ENCODE measurements at regions not wholly inside any gene's neighbourhood (a gene's known extent, or its start where the extent isn't known, plus 50 kb on each side); places are given as distances from the start of the nearest gene placed in this dataset.

- no peak overlapping the region for H3K4me3 Mint-ChIP-seq
- no peaks in the 10 kb centered on the region for H3K36me3 ChIP-seq (ENCODE audit: insufficient read depth)
- no peak overlapping the region for H3K4me3 ChIP-seq
- peaks cover 2% of the 10 kb centered on the region for H3K27me3 Mint-ChIP-seq (ENCODE audit: insufficient read depth, low read depth, poor library complexity)
- TF ChIP-seq, protein P1, sequence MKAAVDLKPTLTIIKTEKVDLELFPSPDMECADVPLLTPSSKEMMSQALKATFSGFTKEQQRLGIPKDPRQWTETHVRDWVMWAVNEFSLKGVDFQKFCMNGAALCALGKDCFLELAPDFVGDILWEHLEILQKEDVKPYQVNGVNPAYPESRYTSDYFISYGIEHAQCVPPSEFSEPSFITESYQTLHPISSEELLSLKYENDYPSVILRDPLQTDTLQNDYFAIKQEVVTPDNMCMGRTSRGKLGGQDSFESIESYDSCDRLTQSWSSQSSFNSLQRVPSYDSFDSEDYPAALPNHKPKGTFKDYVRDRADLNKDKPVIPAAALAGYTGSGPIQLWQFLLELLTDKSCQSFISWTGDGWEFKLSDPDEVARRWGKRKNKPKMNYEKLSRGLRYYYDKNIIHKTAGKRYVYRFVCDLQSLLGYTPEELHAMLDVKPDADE (IDR thresholded peaks at IDR 0.05) = no peak
- TF ChIP-seq ZNF331 (CRISPR knock-in tag; IDR thresholded peaks at IDR 0.05; ENCODE audit: low read depth) (no peak), NANOG (IDR thresholded peaks at IDR 0.05; ENCODE audit: borderline replicate concordance) (no peak)
- H3K36me3 Mint-ChIP-seq (ENCODE audit: low read depth) = no peaks in the 10 kb centered on the region
- H3K9me3 Mint-ChIP-seq = no peaks in the 10 kb centered on the region
- no peak overlapping the region for H3K27ac ChIP-seq (ENCODE audit: low read depth)
- H3K4me2 ChIP-seq = no peak overlapping the region
- H2AFZ ChIP-seq = no peak overlapping the region
- H3K4me1 Mint-ChIP-seq = peaks cover 16% of the 10 kb centered on the region; the same call in 2 of the 3 replicates
- H3K27ac Mint-ChIP-seq = no peak overlapping the region
- peaks cover 11% of the 10 kb centered on the region for H3K4me1 ChIP-seq (ENCODE audit: insufficient read depth)
- no peaks in the 10 kb centered on the region for H4K20me1 ChIP-seq (replicated peaks; ENCODE audit: insufficient read depth)
- no peaks in the 10 kb centered on the region for H3K79me2 ChIP-seq (replicated peaks; ENCODE audit: insufficient read depth)
- H3F3A ChIP-seq (replicated peaks; ENCODE audit: low read depth) = no peaks in the 10 kb centered on the region
- 0 out of 2 replicates have a peak, but pooled peaks cover 5% of the 10 kb centered on the region for H3K9me2 ChIP-seq (ENCODE audit: insufficient read depth)
- DNase-seq (ENCODE audit: low spot score) = no peak
- H3K27me3 ChIP-seq (ENCODE audit: insufficient read depth) = no peaks in the 10 kb centered on the region
- no peak for ATAC-seq
These were observed 253.2 kb downstream of the INHBA start for GRCh38 chr7:41449694-41450093.

- Mint-ChIP-seq H3K36me3 (ENCODE audit: low read depth) (no peaks in the 10 kb centered on the region), H3K27ac (no peak overlapping the region), H3K9me3 (no peaks in the 10 kb centered on the region), H3K4me3 (no peak overlapping the region), H3K4me1 (peaks cover 16% of the 10 kb centered on the region; the same call in 2 of the 3 replicates), H3K27me3 (ENCODE audit: insufficient read depth, low read depth, poor library complexity) (peaks cover 2% of the 10 kb centered on the region)
- ATAC-seq = no peak
- no peaks in the 10 kb centered on the region for H3F3A ChIP-seq (replicated peaks; ENCODE audit: low read depth)
- H2AFZ ChIP-seq = no peak overlapping the region
- no peaks in the 10 kb centered on the region for H3K36me3 ChIP-seq (ENCODE audit: insufficient read depth)
- no peak for DNase-seq (ENCODE audit: low spot score)
- H3K4me2 ChIP-seq = no peak overlapping the region
- TF ChIP-seq, protein P2, sequence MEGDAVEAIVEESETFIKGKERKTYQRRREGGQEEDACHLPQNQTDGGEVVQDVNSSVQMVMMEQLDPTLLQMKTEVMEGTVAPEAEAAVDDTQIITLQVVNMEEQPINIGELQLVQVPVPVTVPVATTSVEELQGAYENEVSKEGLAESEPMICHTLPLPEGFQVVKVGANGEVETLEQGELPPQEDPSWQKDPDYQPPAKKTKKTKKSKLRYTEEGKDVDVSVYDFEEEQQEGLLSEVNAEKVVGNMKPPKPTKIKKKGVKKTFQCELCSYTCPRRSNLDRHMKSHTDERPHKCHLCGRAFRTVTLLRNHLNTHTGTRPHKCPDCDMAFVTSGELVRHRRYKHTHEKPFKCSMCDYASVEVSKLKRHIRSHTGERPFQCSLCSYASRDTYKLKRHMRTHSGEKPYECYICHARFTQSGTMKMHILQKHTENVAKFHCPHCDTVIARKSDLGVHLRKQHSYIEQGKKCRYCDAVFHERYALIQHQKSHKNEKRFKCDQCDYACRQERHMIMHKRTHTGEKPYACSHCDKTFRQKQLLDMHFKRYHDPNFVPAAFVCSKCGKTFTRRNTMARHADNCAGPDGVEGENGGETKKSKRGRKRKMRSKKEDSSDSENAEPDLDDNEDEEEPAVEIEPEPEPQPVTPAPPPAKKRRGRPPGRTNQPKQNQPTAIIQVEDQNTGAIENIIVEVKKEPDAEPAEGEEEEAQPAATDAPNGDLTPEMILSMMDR (conservative IDR thresholded peaks at IDR 0.05; ENCODE audit: low read depth in 2 of 2) = no peak
- no peak for TF ChIP-seq EZH2 (IDR thresholded peaks at IDR 0.05; ENCODE audit: low read depth, unreplicated experiment)
- TF ChIP-seq JUNB (IDR thresholded peaks at IDR 0.05; ENCODE audit: unreplicated experiment) = no peak
- TF ChIP-seq NANOG (IDR thresholded peaks at IDR 0.05; ENCODE audit: borderline replicate concordance) = no peak
- TF ChIP-seq STAT1 (IDR thresholded peaks at IDR 0.05; ENCODE audit: unreplicated experiment) = no peak
- TF ChIP-seq, protein P3, sequence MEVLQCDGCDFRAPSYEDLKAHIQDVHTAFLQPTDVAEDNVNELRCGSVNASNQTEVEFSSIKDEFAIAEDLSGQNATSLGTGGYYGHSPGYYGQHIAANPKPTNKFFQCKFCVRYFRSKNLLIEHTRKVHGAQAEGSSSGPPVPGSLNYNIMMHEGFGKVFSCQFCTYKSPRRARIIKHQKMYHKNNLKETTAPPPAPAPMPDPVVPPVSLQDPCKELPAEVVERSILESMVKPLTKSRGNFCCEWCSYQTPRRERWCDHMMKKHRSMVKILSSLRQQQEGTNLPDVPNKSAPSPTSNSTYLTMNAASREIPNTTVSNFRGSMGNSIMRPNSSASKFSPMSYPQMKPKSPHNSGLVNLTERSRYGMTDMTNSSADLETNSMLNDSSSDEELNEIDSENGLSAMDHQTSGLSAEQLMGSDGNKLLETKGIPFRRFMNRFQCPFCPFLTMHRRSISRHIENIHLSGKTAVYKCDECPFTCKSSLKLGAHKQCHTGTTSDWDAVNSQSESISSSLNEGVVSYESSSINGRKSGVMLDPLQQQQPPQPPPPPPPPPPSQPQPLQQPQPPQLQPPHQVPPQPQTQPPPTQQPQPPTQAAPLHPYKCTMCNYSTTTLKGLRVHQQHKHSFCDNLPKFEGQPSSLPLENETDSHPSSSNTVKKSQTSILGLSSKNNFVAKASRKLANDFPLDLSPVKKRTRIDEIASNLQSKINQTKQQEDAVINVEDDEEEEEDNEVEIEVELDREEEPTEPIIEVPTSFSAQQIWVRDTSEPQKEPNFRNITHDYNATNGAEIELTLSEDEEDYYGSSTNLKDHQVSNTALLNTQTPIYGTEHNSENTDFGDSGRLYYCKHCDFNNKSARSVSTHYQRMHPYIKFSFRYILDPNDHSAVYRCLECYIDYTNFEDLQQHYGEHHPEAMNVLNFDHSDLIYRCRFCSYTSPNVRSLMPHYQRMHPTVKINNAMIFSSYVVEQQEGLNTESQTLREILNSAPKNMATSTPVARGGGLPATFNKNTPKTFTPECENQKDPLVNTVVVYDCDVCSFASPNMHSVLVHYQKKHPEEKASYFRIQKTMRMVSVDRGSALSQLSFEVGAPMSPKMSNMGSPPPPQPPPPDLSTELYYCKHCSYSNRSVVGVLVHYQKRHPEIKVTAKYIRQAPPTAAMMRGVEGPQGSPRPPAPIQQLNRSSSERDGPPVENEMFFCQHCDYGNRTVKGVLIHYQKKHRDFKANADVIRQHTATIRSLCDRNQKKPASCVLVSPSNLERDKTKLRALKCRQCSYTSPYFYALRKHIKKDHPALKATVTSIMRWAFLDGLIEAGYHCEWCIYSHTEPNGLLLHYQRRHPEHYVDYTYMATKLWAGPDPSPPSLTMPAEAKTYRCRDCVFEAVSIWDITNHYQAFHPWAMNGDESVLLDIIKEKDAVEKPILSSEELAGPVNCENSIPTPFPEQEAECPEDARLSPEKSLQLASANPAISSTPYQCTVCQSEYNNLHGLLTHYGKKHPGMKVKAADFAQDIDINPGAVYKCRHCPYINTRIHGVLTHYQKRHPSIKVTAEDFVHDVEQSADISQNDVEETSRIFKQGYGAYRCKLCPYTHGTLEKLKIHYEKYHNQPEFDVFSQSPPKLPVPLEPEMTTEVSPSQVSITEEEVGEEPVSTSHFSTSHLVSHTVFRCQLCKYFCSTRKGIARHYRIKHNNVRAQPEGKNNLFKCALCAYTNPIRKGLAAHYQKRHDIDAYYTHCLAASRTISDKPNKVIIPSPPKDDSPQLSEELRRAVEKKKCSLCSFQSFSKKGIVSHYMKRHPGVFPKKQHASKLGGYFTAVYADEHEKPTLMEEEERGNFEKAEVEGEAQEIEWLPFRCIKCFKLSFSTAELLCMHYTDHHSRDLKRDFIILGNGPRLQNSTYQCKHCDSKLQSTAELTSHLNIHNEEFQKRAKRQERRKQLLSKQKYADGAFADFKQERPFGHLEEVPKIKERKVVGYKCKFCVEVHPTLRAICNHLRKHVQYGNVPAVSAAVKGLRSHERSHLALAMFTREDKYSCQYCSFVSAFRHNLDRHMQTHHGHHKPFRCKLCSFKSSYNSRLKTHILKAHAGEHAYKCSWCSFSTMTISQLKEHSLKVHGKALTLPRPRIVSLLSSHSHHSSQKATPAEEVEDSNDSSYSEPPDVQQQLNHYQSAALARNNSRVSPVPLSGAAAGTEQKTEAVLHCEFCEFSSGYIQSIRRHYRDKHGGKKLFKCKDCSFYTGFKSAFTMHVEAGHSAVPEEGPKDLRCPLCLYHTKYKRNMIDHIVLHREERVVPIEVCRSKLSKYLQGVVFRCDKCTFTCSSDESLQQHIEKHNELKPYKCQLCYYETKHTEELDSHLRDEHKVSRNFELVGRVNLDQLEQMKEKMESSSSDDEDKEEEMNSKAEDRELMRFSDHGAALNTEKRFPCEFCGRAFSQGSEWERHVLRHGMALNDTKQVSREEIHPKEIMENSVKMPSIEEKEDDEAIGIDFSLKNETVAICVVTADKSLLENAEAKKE (CRISPR knock-in tag; IDR thresholded peaks at IDR 0.05) = no peak
- TF ChIP-seq, protein P1 (IDR thresholded peaks at IDR 0.05) = no peak
- TF ChIP-seq EZH2phosphoT487 (IDR thresholded peaks at IDR 0.05; ENCODE audit: unreplicated experiment) = no peak
- no peak for TF ChIP-seq ZNF331 (CRISPR knock-in tag; IDR thresholded peaks at IDR 0.05; ENCODE audit: low read depth)
- no peak for TF ChIP-seq ZNF114 (CRISPR knock-in tag; IDR thresholded peaks at IDR 0.05)
- no peak for TF ChIP-seq CREB1 (CRISPR knock-in tag; IDR thresholded peaks at IDR 0.05; ENCODE audit: low read depth)
- no peak for TF ChIP-seq POLR2AphosphoS5 (IDR thresholded peaks at IDR 0.05; ENCODE audit: low read depth)
- H4K20me1 ChIP-seq (replicated peaks; ENCODE audit: insufficient read depth) = no peaks in the 10 kb centered on the region
- H3K79me2 ChIP-seq (replicated peaks; ENCODE audit: insufficient read depth) = no peaks in the 10 kb centered on the region
- H3K27me3 ChIP-seq (ENCODE audit: insufficient read depth) = no peaks in the 10 kb centered on the region
- H3K4me1 ChIP-seq (ENCODE audit: insufficient read depth) = peaks cover 11% of the 10 kb centered on the region
- H3K27ac ChIP-seq (ENCODE audit: low read depth) = no peak overlapping the region
- 0 out of 2 replicates have a peak, but pooled peaks cover 5% of the 10 kb centered on the region for H3K9me2 ChIP-seq (ENCODE audit: insufficient read depth)
- no peak overlapping the region for H3K4me3 ChIP-seq
These were observed 253.6 kb downstream of the INHBA start for GRCh38 chr7:41449286-41449685.

Data from GM23338 (cell line).